ENCODE measurements at regions not wholly inside any gene's neighbourhood (a gene's known extent, or its start where the extent isn't known, plus 50 kb on each side); places are given as distances from the start of the nearest gene placed in this dataset.

GRCh38 chr3:152968388-152969024 is 133.6 kb downstream of the P2RY1 start:
- Histone ChIP-seq H3K27me3 (ENCODE audit: insufficient read depth, low read depth, low read length) (no peaks in the 10 kb centered on the region), H3K9ac (ENCODE audit: low read length) (no peak overlapping the region), H3K9me2 (ENCODE audit: insufficient read depth, low read length) (no peaks in the 10 kb centered on the region), H3K36me3 (ENCODE audit: insufficient read depth, low read length) (no peaks in the 10 kb centered on the region), H3K4me3 (ENCODE audit: low read length) (no peak overlapping the region), H2AFZ (ENCODE audit: low read depth, low read length) (no peak overlapping the region), H3K27ac (ENCODE audit: low read length) (no peak overlapping the region), H3K79me2 (replicated peaks; ENCODE audit: insufficient read depth, low read length) (no peaks in the 10 kb centered on the region), H3K9me3 (ENCODE audit: low read length) (no peaks in the 10 kb centered on the region), H3F3A (ENCODE audit: insufficient read depth, low read length, poor library complexity, severe bottlenecking) (no peaks in the 10 kb centered on the region), H4K20me1 (ENCODE audit: insufficient read depth) (no peaks in the 10 kb centered on the region), H3K4me2 (ENCODE audit: low read length) (no peak overlapping the region)
- no peak for TF ChIP-seq EZH2 (IDR thresholded peaks at IDR 0.05; ENCODE audit: borderline replicate concordance, insufficient read depth, low read length, poor library complexity, severe bottlenecking)
- no peak for TF ChIP-seq TAF1 (IDR thresholded peaks at IDR 0.05; ENCODE audit: low read depth)
- no peak for TF ChIP-seq EP300 (conservative IDR thresholded peaks at IDR 0.05; ENCODE audit: poor library complexity, severe bottlenecking)
- TF ChIP-seq RAD21 (conservative IDR thresholded peaks at IDR 0.05), result no peak
- TF ChIP-seq REST (IDR thresholded peaks at IDR 0.05; ENCODE audit: borderline replicate concordance), result no peak
- TF ChIP-seq SMC3 (conservative IDR thresholded peaks at IDR 0.05; ENCODE audit: poor library complexity), result no peak
- TF ChIP-seq POLR2AphosphoS5 (IDR thresholded peaks at IDR 0.05), result no peak
- TF ChIP-seq CTCF (IDR thresholded peaks at IDR 0.05; ENCODE audit: poor library complexity, severe bottlenecking), result no peak
- TF ChIP-seq MXI1 (conservative IDR thresholded peaks at IDR 0.05; ENCODE audit: poor library complexity, severe bottlenecking), result no peak

- H3K4me2 ChIP-seq (ENCODE audit: low read length), result no peak overlapping the region
- H3K9me3 ChIP-seq (ENCODE audit: low read length), result no peaks in the 10 kb centered on the region
- no peaks in the 10 kb centered on the region for H3K36me3 ChIP-seq (ENCODE audit: insufficient read depth, low read length)
- no peak overlapping the region for H3K27ac ChIP-seq (ENCODE audit: low read length)
- no peaks in the 10 kb centered on the region for H3K9me2 ChIP-seq (ENCODE audit: insufficient read depth, low read length)
- H3K27me3 ChIP-seq (ENCODE audit: insufficient read depth, low read depth, low read length), result no peaks in the 10 kb centered on the region
- no peaks in the 10 kb centered on the region for H3F3A ChIP-seq (ENCODE audit: insufficient read depth, low read length, poor library complexity, severe bottlenecking)
- H3K79me2 ChIP-seq (replicated peaks; ENCODE audit: insufficient read depth, low read length), result no peaks in the 10 kb centered on the region
- H3K4me3 ChIP-seq (ENCODE audit: low read length), result no peak overlapping the region
- no peaks in the 10 kb centered on the region for H4K20me1 ChIP-seq (ENCODE audit: insufficient read depth)
- H3K9ac ChIP-seq (ENCODE audit: low read length), result no peak overlapping the region
- TF ChIP-seq POLR2AphosphoS5 (IDR thresholded peaks at IDR 0.05), result no peak
- TF ChIP-seq SMC3 (conservative IDR thresholded peaks at IDR 0.05; ENCODE audit: poor library complexity), result no peak
- TF ChIP-seq TAF1 (IDR thresholded peaks at IDR 0.05; ENCODE audit: low read depth), result no peak
- no peak for TF ChIP-seq REST (IDR thresholded peaks at IDR 0.05; ENCODE audit: borderline replicate concordance)
- TF ChIP-seq EZH2 (IDR thresholded peaks at IDR 0.05; ENCODE audit: borderline replicate concordance, insufficient read depth, low read length, poor library complexity, severe bottlenecking), result no peak
- no peak for TF ChIP-seq MXI1 (conservative IDR thresholded peaks at IDR 0.05; ENCODE audit: poor library complexity, severe bottlenecking)
- no peak for TF ChIP-seq EP300 (conservative IDR thresholded peaks at IDR 0.05; ENCODE audit: poor library complexity, severe bottlenecking)
- TF ChIP-seq CTCF (IDR thresholded peaks at IDR 0.05; ENCODE audit: poor library complexity, severe bottlenecking), result no peak
- TF ChIP-seq RAD21 (conservative IDR thresholded peaks at IDR 0.05), result no peak
- H2AFZ ChIP-seq (ENCODE audit: low read depth, low read length), result no peak overlapping the region
Observed at GRCh38 chr3:152969557-152970300, 134.8 kb downstream of the P2RY1 start.
